Suprapubic skin (tissue), 4 donors: ENCODE measurements at regions not wholly inside any gene's neighbourhood (a gene's known extent, or its start where the extent isn't known, plus 50 kb on each side); places are given as distances from the start of the nearest gene placed in this dataset.

Source experiments
- DNase-seq, 2 donors: peaks; one replicate each; pipeline ENCODE4 v3.0.0-alpha.2; 2019; ENCODE audit warnings: low spot score in 2 of 2
- H3K27ac ChIP-seq: fragments of 200-600 bp; sonication (generic); one replicate; pipeline ENCODE4 v1.5.1; 2019
- H3K27me3 ChIP-seq: fragments of 200-600 bp; sonication (generic); one replicate; pipeline ENCODE4 v1.5.1; 2019
- H3K36me3 ChIP-seq: fragments of 200-600 bp; sonication (generic); one replicate; pipeline ENCODE4 v1.5.1; 2019
- H3K4me1 ChIP-seq: fragments of 200-600 bp; sonication (generic); one replicate; pipeline ENCODE4 v1.5.1; 2019
- H3K4me3 ChIP-seq: fragments of 200-600 bp; sonication (generic); one replicate; pipeline ENCODE4 v1.5.1; 2019; ENCODE audit warnings: mild to moderate bottlenecking
- H3K9me3 ChIP-seq: fragments of 200-600 bp; sonication (generic); one replicate; pipeline ENCODE4 v1.5.1; 2019
- CTCF ChIP-seq, 2 donors: fragments of 200-600 bp in 1 of 2; fragments of 450-650 bp in 1 of 2; sonication (generic) in 1 of 2; IDR thresholded peaks; one replicate each; pipeline ENCODE4 v1.5.1; 2016 to 2019; ENCODE audit warnings: antibody characterized with exemption in 2 of 2, mild to moderate bottlenecking in 1 of 2, moderate library complexity in 1 of 2
- EP300 ChIP-seq: sonication (generic); formaldehyde crosslinking; IDR thresholded peaks from one replicate; pipeline ENCODE4 v1.6.1; 2017; ENCODE audit warnings: antibody characterized with exemption
- POLR2A ChIP-seq, 2 donors: fragments of 450-650 bp; IDR thresholded peaks; one replicate each; pipeline ENCODE4 v1.6.1; 2017; ENCODE audit warnings: antibody characterized with exemption in 2 of 2, mild to moderate bottlenecking in 2 of 2, moderate library complexity in 2 of 2
- POLR2AphosphoS5 ChIP-seq, 3 donors: sonication (generic); formaldehyde crosslinking; IDR thresholded peaks; one replicate each; pipeline ENCODE4 v1.6.1; 2017; ENCODE audit warnings: antibody characterized with exemption in 3 of 3
- WGBS: methylation state at CpG from one replicate; pipeline ENCODE4 v1.1.5; 2018; 5-methylcytosine and 5-hydroxymethylcytosine counted together

- peak in 1 of 2 donors; percentile 31 for DNase-seq
- no peak for TF ChIP-seq POLR2A (IDR thresholded peaks at IDR 0.05)
- no peak for TF ChIP-seq CTCF (IDR thresholded peaks at IDR 0.05)
- no peak for TF ChIP-seq EP300
- no peak for TF ChIP-seq POLR2AphosphoS5 (IDR thresholded peaks at IDR 0.05)
- Histone ChIP-seq H3K36me3 (no peaks in the 10 kb centered on the region), H3K27ac (no peak overlapping the region), H3K4me3 (no peak overlapping the region), H3K27me3 (no peaks in the 10 kb centered on the region), H3K9me3 (no peaks in the 10 kb centered on the region), H3K4me1 (peaks cover 3% of the 10 kb centered on the region)
- 94% methylated on average over 3 of the region's 6 CpGs for WGBS
These were observed 81.1 kb upstream of the SPRY4 start for GRCh38 chr5:142405814-142406395.

- 84% methylated on average over 6 of the region's 6 CpGs for WGBS
- H3K36me3 ChIP-seq: no peaks in the 10 kb centered on the region
- H3K4me1 ChIP-seq: peaks cover 3% of the 10 kb centered on the region
- DNase-seq: no peak
- no peaks in the 10 kb centered on the region for H3K27me3 ChIP-seq
- no peak for TF ChIP-seq EP300
- no peak for TF ChIP-seq POLR2A (IDR thresholded peaks at IDR 0.05)
- TF ChIP-seq POLR2AphosphoS5 (IDR thresholded peaks at IDR 0.05): no peak
- H3K9me3 ChIP-seq: no peaks in the 10 kb centered on the region
- H3K27ac ChIP-seq: no peak overlapping the region
- no peak overlapping the region for H3K4me3 ChIP-seq
These were observed 80.2 kb upstream of the SPRY4 start for GRCh38 chr5:142405023-142405422.

- no peak overlapping the region for H3K4me3 ChIP-seq
- peaks cover 3% of the 10 kb centered on the region for H3K4me1 ChIP-seq
- WGBS: 52% methylated on average over 14 of the region's 14 CpGs
- H3K27ac ChIP-seq: peak overlapping the region; percentile 25
- peak in 1 of 2 donors; percentile 71 for DNase-seq
- no peaks in the 10 kb centered on the region for H3K36me3 ChIP-seq
- H3K9me3 ChIP-seq: no peaks in the 10 kb centered on the region
- TF ChIP-seq POLR2A (IDR thresholded peaks at IDR 0.05) (no peak), EP300 (no peak), CTCF (IDR thresholded peaks at IDR 0.05) (no peak), POLR2AphosphoS5 (IDR thresholded peaks at IDR 0.05) (no peak)
- no peaks in the 10 kb centered on the region for H3K27me3 ChIP-seq
These were observed 79.2 kb upstream of the SPRY4 start for GRCh38 chr5:142404046-142404477.

- no peaks in the 10 kb centered on the region for H3K36me3 ChIP-seq
- WGBS: 47% methylated on average over 7 of the region's 7 CpGs
- no peak for TF ChIP-seq CTCF (IDR thresholded peaks at IDR 0.05)
- TF ChIP-seq POLR2AphosphoS5 (IDR thresholded peaks at IDR 0.05): no peak
- no peak for TF ChIP-seq EP300
- no peak for TF ChIP-seq POLR2A (IDR thresholded peaks at IDR 0.05)
- no peak overlapping the region for H3K4me3 ChIP-seq
- peak in 1 of 2 donors; percentile 24 for DNase-seq
- H3K27ac ChIP-seq: peak overlapping the region; percentile 62
- no peaks in the 10 kb centered on the region for H3K27me3 ChIP-seq
- H3K4me1 ChIP-seq: peaks cover 3% of the 10 kb centered on the region
- no peaks in the 10 kb centered on the region for H3K9me3 ChIP-seq
These were observed 78.8 kb upstream of the SPRY4 start for GRCh38 chr5:142403583-142403982.

GRCh38 chr5:142402752-142403318 lies 78.0 kb upstream of the SPRY4 start:
- WGBS: 91% methylated on average over 3 of the region's 3 CpGs
- Histone ChIP-seq H3K4me1 (peaks cover 3% of the 10 kb centered on the region), H3K27me3 (no peaks in the 10 kb centered on the region), H3K4me3 (no peak overlapping the region), H3K27ac (no peak overlapping the region), H3K9me3 (no peaks in the 10 kb centered on the region), H3K36me3 (no peaks in the 10 kb centered on the region)
- no peak for DNase-seq
- no peak for TF ChIP-seq POLR2A (IDR thresholded peaks at IDR 0.05)
- TF ChIP-seq EP300: no peak

GRCh38 chr5:142400415-142400814 lies 75.6 kb upstream of the SPRY4 start:
- no peaks in the 10 kb centered on the region for H3K9me3 ChIP-seq
- H3K4me3 ChIP-seq: no peak overlapping the region
- no peak overlapping the region for H3K27ac ChIP-seq
- TF ChIP-seq CTCF (IDR thresholded peaks at IDR 0.05) (no peak), POLR2AphosphoS5 (IDR thresholded peaks at IDR 0.05) (no peak), EP300 (no peak), POLR2A (IDR thresholded peaks at IDR 0.05) (no peak)
- H3K27me3 ChIP-seq: no peaks in the 10 kb centered on the region
- 86% methylated on average over 8 of the region's 8 CpGs for WGBS
- no peaks in the 10 kb centered on the region for H3K36me3 ChIP-seq
- no peaks in the 10 kb centered on the region for H3K4me1 ChIP-seq
- DNase-seq: no peak
